Motor neuron (in vitro differentiated cells): ENCODE measurements at regions not wholly inside any gene's neighbourhood (a gene's known extent, or its start where the extent isn't known, plus 50 kb on each side); places are given as distances from the start of the nearest gene placed in this dataset.
A peak's percentile ranks its signal among the peaks of the same experiment; 100 is the strongest.

ENCODE experiments used
- ATAC-seq, 8 experiments: fragments of 200-7000 bp; cut with Tn5 transposase; replicated peaks in 6 of 8; 2 replicates each; pipeline ENCODE4 v1.8.0; 2021; ENCODE audit warnings: mild to moderate bottlenecking in 8 of 8, moderate library complexity in 8 of 8
- H3K27ac ChIP-seq, 2 donors: fragments of 250-450 bp; sonication (Bioruptor Pico); 2 replicates each; pipeline ENCODE4 v1.9.0; 2021; ENCODE audit warnings: antibody characterized with exemption in 2 of 2, mild to moderate bottlenecking in 2 of 2, moderate library complexity in 1 of 2
- H3K4me1 ChIP-seq, 2 donors: fragments of 250-450 bp; sonication (Bioruptor Pico); replicated peaks in 1 of 2; 2 replicates each; pipeline ENCODE4 v1.6.1; 2021; ENCODE audit warnings: antibody characterized with exemption in 2 of 2, mild to moderate bottlenecking in 2 of 2, moderate library complexity in 1 of 2
- H3K4me3 ChIP-seq, 5 donors: fragments of 250-450 bp; sonication (Bioruptor Pico); 2 replicates each; pipeline ENCODE4 v1.9.0; 2021; ENCODE audit warnings: antibody characterized with exemption in 5 of 5, mild to moderate bottlenecking in 5 of 5, moderate library complexity in 4 of 5
- WGBS, 10 experiments: fragments of 450-650 bp; shearing (Covaris generic); methylation state at CpG; one replicate each; pipeline ENCODE4 v1.0.0; 2022; 5-methylcytosine and 5-hydroxymethylcytosine counted together
- in situ Hi-C, 9 experiments: fragments of 400-800 bp; cut with MboI; loops; one replicate each; pipeline ENCODE4 v1.15.0; 2021; ENCODE audit warnings: low sequenced_read_pairs in 9 of 9, low pct_unique_long_range_greater_than_20kb in 2 of 9; ENCODE audit not compliant: unreplicated experiment in 9 of 9

DNA sequence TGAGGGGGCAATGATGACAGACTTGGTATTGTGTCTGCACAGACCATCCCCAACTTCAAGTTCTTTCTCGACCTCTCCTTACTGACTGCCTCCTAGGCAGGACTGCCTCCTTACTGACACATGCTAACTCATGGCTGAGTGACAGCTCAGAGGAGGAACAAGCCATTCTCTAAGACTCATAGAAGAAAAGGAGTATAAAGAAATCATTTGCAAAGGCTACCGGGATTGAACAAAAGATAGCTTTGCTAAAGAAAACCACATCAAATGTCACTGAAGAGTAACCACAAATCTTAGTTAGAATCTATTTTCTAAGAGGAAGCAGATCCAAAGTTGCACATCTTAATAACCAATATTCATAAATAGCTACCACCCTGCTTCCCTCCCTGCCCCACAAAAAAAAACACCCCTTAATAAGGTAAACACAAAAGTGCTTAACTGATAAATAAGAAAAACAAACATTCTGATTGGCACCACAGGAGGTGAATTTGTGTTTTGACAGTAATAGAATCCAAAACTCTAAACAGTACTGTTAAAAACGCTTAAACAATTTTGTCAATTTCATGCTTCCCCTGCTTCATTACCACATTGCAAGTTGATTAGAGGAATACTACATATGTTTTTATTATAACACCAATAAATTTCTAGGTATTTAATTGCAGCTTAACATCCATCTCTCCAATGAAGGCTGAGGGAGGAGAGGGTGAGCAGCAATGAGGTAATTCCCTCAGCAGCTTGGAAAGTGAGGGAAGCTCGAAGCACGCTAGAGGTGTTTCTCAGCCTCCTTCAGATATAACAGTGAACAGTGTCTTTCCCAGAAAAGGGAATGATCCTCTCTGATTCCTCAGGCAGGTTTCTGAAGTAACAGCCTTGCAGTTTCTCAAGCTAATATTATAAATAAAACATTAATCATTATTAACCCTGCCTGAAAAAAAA, 160.0 kb downstream of the HNRNPD start:
- WGBS, 10 experiments, result 0 to 80% (median 60%) methylated on average over 1 to 5 of the region's 5 CpGs; no CpG with 5 or more reads in 1 of the 10 experiments
- in situ Hi-C loops, result loop anchor here in 3 of 9 experiments (25.0 kb wide), 2 partner anchors 751 to 801 kb away; partner anchors contain the start of gene RASGEF1B (in 1 of the 3)
- Histone ChIP-seq H3K27ac (no peak overlapping the region), H3K4me3 (no peak overlapping the region), H3K4me1 (peaks cover 0 to 9% of the 10 kb centered on the region in 2 donors)
- peak in 5 of 8 experiments; percentile 42 to 69 (median 56) for ATAC-seq

DNA sequence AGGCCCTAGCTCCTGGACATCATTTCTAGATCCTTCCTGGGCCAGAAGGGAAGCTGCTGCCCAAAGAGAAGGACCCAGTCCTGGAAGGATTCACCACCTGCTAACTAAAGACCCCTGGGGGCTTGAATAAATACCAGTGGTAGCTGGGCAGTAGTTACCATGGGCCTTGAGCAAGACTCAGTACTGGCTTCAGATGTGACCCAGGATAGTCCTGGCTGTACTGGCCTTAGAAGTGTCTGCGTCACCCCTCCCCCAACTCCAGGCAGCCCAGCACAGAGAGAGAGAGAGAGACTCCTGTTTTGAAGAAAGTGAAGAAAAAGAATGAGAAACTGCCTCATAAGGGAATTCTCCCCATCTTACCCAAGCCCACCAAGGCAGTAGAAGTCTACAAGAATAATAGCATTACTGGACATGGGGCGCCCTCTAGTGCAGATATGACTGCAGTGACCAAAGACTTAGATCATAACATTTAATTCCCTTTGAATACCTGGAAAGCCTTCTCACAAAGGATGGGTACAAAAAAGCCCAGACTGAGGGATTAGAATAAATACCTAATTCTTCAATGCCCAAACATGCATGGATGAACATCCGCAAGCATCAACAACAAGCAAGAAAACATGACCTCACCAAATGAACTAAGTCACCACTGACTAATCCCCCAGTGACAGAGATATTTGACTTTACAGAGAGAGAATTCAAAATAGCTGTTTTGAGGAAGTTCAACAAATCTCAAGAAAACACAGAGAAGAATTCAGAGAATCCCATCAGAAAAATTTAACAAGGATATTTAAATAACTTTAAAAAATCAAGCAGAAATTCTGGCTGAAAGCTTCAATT, 171.8 kb downstream of the HNRNPD start:
- in situ Hi-C loops, result loop anchor here in 4 of 9 experiments (10.0 to 25.0 kb wide), 3 partner anchors 737 to 790 kb away; partner anchors contain the start of gene RASGEF1B (in 1 of the 4)
- no peaks in the 10 kb centered on the region for H3K4me1 ChIP-seq
- 0 to 80% (median 50%) methylated on average over 1 to 3 of the region's 3 CpGs; no CpG with 5 or more reads in 2 of the 10 experiments for WGBS, 10 experiments
- ATAC-seq, result peak; percentile 43 to 74 (median 58)
- no peak overlapping the region for H3K27ac ChIP-seq
- no peak overlapping the region for H3K4me3 ChIP-seq

GRCh38 chr4:82201303-82201702, 172.5 kb downstream of the HNRNPD start:
- in situ Hi-C loops, result loop anchor here in 4 of 9 experiments (10.0 to 25.0 kb wide), 3 partner anchors 737 to 789 kb away; partner anchors contain the start of gene RASGEF1B (in 1 of the 4)
- 0 to 100% (median 100%) methylated on average over 1 of the region's 1 CpG; no CpG with 5 or more reads in 6 of the 10 experiments for WGBS, 10 experiments
- H3K27ac ChIP-seq, result no peak overlapping the region
- H3K4me3 ChIP-seq, result no peak overlapping the region
- ATAC-seq, result peak in 6 of 8 experiments; percentile 21 to 93 (median 76)
- H3K4me1 ChIP-seq, result no peaks in the 10 kb centered on the region

DNA sequence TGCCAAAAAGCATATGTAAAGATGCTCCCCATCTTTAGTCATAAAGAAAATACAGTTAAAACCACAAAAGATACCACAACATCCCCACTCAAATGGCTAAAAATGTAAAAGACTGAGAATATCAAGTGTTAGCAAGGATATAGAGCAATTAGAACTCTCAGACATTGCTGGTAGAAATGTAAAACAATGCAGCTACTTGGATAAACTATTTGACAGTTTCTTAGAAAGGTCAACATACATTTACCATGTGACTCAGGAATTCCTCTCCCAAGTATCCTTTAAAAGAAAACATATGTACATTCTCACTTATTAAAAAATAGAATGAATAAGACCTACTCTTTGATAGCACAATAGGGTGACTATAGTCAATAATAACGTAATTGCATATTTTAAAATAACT, 173.7 kb downstream of the HNRNPD start:
- Histone ChIP-seq H3K4me3 (no peak overlapping the region), H3K4me1 (no peaks in the 10 kb centered on the region), H3K27ac (no peak overlapping the region)
- WGBS, 10 experiments, result 0 to 100% (median 67%) methylated on average over 1 of the region's 1 CpG; no CpG with 5 or more reads in 1 of the 10 experiments
- ATAC-seq, result no peak
- in situ Hi-C loops, result loop anchor here in 4 of 9 experiments (10.0 to 25.0 kb wide), 3 partner anchors 735 to 788 kb away; partner anchors contain the start of gene RASGEF1B (in 1 of the 4)

DNA sequence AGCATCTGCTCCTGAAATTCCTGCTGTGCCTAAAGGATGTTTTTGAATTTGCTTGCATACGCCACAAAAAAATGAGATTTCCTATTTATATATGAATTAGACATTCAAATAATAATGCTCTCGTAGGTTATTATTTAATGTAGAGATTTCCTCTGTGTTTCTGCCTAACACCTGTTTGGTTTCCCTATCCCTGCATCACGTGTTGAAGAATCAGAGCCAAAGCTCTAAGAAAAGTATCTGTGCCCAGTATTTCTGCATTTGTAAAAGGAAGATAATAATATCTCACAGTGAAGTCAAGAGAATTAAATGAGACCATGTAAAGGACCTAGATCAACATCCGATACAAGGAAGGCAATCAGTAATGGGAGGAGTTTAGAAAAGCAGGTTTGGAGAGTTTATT, 179.5 kb downstream of the HNRNPD start:
- 11 to 96% (median 89%) methylated on average over 2 to 4 of the region's 4 CpGs; no CpG with 5 or more reads in 1 of the 10 experiments for WGBS, 10 experiments
- H3K4me3 ChIP-seq, result no peak overlapping the region
- no peak overlapping the region for H3K27ac ChIP-seq
- peaks cover 21 to 26% of the 10 kb centered on the region in 2 donors for H3K4me1 ChIP-seq
- ATAC-seq, result no peak
- in situ Hi-C loops, result no loop called here

GRCh38 chr4:82192017-82192673, 181.6 kb downstream of the HNRNPD start:
- Histone ChIP-seq H3K4me3 (no peak overlapping the region), H3K27ac (peak overlapping the region; percentile 1 to 74), H3K4me1 (peaks cover 21 to 26% of the 10 kb centered on the region in 2 donors)
- ATAC-seq, result peak in 5 of 8 experiments; percentile 89 to 96 (median 92)
- WGBS, 10 experiments, result 16 to 80% (median 29%) methylated on average over 1 to 7 of the region's 8 CpGs; no CpG with 5 or more reads in 1 of the 10 experiments
- in situ Hi-C loops, result no loop called here

DNA sequence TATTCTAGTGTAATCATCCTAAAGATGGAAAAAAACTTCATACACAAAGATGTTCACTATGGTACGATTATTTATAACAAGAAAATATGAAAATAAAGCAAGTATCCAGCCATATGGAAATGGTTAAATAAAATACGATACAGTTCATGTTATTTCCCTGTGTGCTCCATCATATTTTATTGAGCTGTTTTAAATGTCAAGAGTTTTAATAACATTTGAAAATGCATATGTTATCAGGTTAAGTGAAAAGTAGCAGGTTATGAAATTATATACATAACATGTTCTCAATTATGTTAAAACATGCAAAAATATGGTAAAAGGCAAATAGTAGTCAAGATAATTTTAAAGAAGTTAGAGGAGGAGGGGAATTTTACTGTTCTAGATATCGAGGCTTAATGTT, 192.0 kb downstream of the HNRNPD start:
- WGBS, 10 experiments, result 0 to 94% (median 83%) methylated on average over 2 to 3 of the region's 3 CpGs
- in situ Hi-C loops, result no loop called here
- Histone ChIP-seq H3K27ac (no peak overlapping the region), H3K4me1 (no peaks in the 10 kb centered on the region), H3K4me3 (no peak overlapping the region)
- ATAC-seq, result no peak

DNA sequence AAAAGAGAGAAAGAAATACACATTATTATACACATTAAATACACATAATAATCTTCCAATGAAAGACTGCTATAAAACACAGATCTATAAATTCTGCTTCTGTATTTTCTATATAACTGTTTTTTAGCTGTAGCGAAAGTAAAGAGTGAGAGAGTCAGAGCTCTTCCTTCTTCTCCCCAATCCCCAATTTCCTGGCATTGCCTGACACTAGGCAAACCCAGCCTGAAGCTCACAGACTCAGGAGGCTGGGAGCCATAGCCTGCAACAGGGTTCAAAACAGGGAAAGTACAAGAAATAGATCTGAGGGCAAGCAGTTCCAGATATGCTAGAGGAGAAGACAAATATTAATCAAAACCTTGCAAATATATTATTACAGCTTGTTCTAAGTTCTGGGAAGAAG, 201.6 kb downstream of the HNRNPD start:
- no peak overlapping the region for H3K27ac ChIP-seq
- 0 to 100% (median 100%) methylated on average over 1 of the region's 1 CpG; no CpG with 5 or more reads in 4 of the 10 experiments for WGBS, 10 experiments
- no peaks in the 10 kb centered on the region for H3K4me1 ChIP-seq
- H3K4me3 ChIP-seq, result no peak overlapping the region
- no peak for ATAC-seq
- in situ Hi-C loops, result no loop called here

DNA sequence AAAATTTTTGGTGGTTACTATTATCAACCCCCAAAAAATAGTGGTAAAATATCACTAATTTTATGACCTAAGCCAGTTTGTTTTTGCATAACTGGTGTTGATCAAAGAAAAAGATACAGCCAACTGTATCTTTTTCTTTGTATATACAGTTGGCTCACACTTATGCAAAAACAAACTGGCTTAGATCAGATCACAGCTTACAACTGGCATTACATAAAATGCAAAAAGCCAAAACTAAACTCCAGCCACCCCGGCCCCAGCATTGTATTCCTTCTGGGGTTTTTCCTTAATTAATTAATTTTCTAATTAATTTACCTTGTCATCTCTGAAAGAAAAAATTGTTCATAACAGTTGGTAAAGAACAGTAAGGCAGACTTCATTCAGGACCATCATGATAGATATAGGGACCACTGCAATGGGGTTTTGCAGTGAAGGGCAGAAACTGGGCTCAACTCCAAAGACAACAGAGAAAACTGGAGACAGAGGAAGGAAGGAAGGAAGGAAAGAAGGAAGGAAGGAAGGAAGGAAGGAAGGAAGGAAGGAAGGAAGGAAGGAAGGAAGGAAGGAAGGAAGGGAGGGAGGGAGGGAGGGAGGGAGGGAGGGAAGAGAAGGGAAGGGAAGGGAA, 202.1 kb downstream of the HNRNPD start:
- Histone ChIP-seq H3K27ac (no peak overlapping the region), H3K4me1 (no peaks in the 10 kb centered on the region), H3K4me3 (no peak overlapping the region)
- WGBS, 10 experiments, result 0 to 100% (median 58%) methylated on average over 1 of the region's 1 CpG; no CpG with 5 or more reads in 2 of the 10 experiments
- in situ Hi-C loops, result no loop called here
- no peak for ATAC-seq

GRCh38 chr4:82149750-82150149, 224.0 kb downstream of the HNRNPD start:
- peaks cover 12 to 14% of the 10 kb centered on the region in 2 donors for H3K4me1 ChIP-seq
- no peak for ATAC-seq
- H3K4me3 ChIP-seq, result no peak overlapping the region
- H3K27ac ChIP-seq, result no peak overlapping the region
- in situ Hi-C loops, result no loop called here

- WGBS, 10 experiments, result 0 to 92% (median 50%) methylated on average over 1 to 3 of the region's 3 CpGs; no CpG with 5 or more reads in 1 of the 10 experiments
- in situ Hi-C loops, result no loop called here
Measured at GRCh38 chr4:82145850-82146249, 227.9 kb downstream of the HNRNPD start.

GRCh38 chr4:82140422-82140821, 233.4 kb downstream of the HNRNPD start:
- Histone ChIP-seq H3K4me3 (no peak overlapping the region), H3K27ac (no peak overlapping the region), H3K4me1 (peaks cover 11 to 44% of the 10 kb centered on the region in 2 donors)
- 11 to 100% (median 80%) methylated on average over 1 of the region's 2 CpGs; no CpG with 5 or more reads in 2 of the 10 experiments for WGBS, 10 experiments
- in situ Hi-C loops, result no loop called here
- peak in 3 of 8 experiments; percentile 35 to 84 (median 59) for ATAC-seq

More at GRCh38 chr4:82145850-82146249, 227.9 kb downstream of the HNRNPD start:
- Histone ChIP-seq H3K4me3 (no peak overlapping the region), H3K27ac (peak overlapping the region; percentile 5 to 50), H3K4me1 (peaks cover 22 to 46% of the 10 kb centered on the region in 2 donors)
- peak in 4 of 8 experiments; percentile 7 to 27 (median 20) for ATAC-seq
